Osteoblast (primary cell): ENCODE measurements at regions not wholly inside any gene's neighbourhood (a gene's known extent, or its start where the extent isn't known, plus 50 kb on each side); places are given as distances from the start of the nearest gene placed in this dataset.

Source experiments
- DNase-seq: peaks from one replicate; pipeline ENCODE4 v3.0.0; 2011; ENCODE audit warnings: low spot score, mixed read lengths; ENCODE audit not compliant: insufficient read length; ENCODE audit errors: missing footprints
- H2AFZ ChIP-seq: 2 replicates; pipeline ENCODE4 v1.6.0; 2011; ENCODE audit warnings: mild to moderate bottlenecking, low read length
- H3K27ac ChIP-seq: 2 replicates; pipeline ENCODE4 v1.5.1; 2011; ENCODE audit warnings: mild to moderate bottlenecking, low read depth, low read length, moderate library complexity
- H3K27me3 ChIP-seq: 2 replicates; pipeline ENCODE4 v1.6.0; 2012; ENCODE audit warnings: mild to moderate bottlenecking, control low read depth, inconsistent platforms, low read length, moderate library complexity; ENCODE audit not compliant: insufficient read depth
- H3K36me3 ChIP-seq: 2 replicates; pipeline ENCODE4 v1.5.1; 2011; ENCODE audit warnings: mild to moderate bottlenecking, low read length, control low read depth, moderate library complexity; ENCODE audit not compliant: insufficient read depth
- H3K4me1 ChIP-seq: 2 replicates; pipeline ENCODE4 v1.5.1; 2011; ENCODE audit warnings: mild to moderate bottlenecking, low read length, control low read depth, moderate library complexity; ENCODE audit not compliant: insufficient read depth
- H3K4me2 ChIP-seq: 2 replicates; pipeline ENCODE4 v1.6.0; 2011; ENCODE audit warnings: mild to moderate bottlenecking, low read length; ENCODE audit not compliant: insufficient read depth
- H3K4me3 ChIP-seq: fragments of 200-600 bp; sonication (generic); 3 replicates; pipeline ENCODE4 v1.5.1; 2012; ENCODE audit warnings: mild to moderate bottlenecking, low read length, inconsistent platforms; ENCODE audit not compliant: insufficient read depth
- H3K79me2 ChIP-seq: 2 replicates; pipeline ENCODE4 v1.6.0; 2012; ENCODE audit warnings: mild to moderate bottlenecking, low read length, control low read depth, inconsistent platforms; ENCODE audit not compliant: insufficient read depth
- H3K9me3 ChIP-seq: 2 replicates; pipeline ENCODE4 v1.5.1; 2011; ENCODE audit warnings: low read depth, low read length, control low read depth
- H4K20me1 ChIP-seq: 2 replicates; pipeline ENCODE4 v1.6.0; 2012; ENCODE audit warnings: mild to moderate bottlenecking, low read length, control low read depth; ENCODE audit not compliant: insufficient read depth
- TF ChIP-seq, protein P1 (sequence below): IDR thresholded peaks from 2 replicates; pipeline ENCODE4 v1.5.1; 2011; ENCODE audit warnings: mild to moderate bottlenecking, low read depth, low read length, moderate library complexity; ENCODE audit errors: extremely low read depth

DNA sequence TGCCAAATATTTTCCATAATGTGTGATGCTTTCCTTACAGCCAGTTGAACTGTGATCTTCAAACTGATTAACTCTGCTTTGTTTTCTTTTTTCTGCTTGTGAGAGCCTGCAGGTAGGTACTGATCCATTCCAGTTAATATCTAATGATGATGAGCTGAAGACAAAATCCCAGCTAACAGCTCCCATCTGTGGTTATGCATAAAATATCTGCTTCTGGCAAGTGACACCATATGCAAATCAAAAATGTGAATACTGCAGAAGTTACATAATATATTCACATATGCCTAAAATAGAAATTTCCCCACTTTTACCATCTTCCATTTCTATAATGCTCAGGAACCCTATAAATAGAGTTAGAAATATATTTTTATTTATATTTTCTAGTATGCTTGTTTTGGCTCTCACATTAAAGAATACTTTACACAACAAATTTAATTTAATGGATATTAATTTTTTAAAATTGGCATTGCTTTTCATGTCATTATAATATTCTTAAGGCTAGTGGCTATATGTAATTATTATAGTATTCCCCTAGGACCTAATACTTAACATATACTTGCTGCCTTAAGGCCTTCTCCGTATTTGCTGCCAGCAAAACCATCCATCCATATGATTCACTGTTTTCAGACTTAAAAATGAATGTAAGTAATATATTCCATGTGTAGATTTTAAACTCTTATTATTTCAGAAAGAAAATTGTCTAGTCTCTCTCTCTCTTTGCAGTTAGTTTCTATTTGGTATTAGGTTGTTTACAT is 83.8 kb downstream of the CCER1 start:
- Histone ChIP-seq H3K36me3 (no peaks in the 10 kb centered on the region), H3K9me3 (no peaks in the 10 kb centered on the region), H3K4me1 (no peaks in the 10 kb centered on the region), H3K27me3 (no peaks in the 10 kb centered on the region), H3K4me2 (no peak overlapping the region), H2AFZ (no peak overlapping the region), H3K79me2 (no peaks in the 10 kb centered on the region), H3K4me3 (no peak overlapping the region), H3K27ac (no peak overlapping the region), H4K20me1 (no peaks in the 10 kb centered on the region)
- no peak for DNase-seq
- TF ChIP-seq, protein P1, sequence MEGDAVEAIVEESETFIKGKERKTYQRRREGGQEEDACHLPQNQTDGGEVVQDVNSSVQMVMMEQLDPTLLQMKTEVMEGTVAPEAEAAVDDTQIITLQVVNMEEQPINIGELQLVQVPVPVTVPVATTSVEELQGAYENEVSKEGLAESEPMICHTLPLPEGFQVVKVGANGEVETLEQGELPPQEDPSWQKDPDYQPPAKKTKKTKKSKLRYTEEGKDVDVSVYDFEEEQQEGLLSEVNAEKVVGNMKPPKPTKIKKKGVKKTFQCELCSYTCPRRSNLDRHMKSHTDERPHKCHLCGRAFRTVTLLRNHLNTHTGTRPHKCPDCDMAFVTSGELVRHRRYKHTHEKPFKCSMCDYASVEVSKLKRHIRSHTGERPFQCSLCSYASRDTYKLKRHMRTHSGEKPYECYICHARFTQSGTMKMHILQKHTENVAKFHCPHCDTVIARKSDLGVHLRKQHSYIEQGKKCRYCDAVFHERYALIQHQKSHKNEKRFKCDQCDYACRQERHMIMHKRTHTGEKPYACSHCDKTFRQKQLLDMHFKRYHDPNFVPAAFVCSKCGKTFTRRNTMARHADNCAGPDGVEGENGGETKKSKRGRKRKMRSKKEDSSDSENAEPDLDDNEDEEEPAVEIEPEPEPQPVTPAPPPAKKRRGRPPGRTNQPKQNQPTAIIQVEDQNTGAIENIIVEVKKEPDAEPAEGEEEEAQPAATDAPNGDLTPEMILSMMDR: no peak

DNA sequence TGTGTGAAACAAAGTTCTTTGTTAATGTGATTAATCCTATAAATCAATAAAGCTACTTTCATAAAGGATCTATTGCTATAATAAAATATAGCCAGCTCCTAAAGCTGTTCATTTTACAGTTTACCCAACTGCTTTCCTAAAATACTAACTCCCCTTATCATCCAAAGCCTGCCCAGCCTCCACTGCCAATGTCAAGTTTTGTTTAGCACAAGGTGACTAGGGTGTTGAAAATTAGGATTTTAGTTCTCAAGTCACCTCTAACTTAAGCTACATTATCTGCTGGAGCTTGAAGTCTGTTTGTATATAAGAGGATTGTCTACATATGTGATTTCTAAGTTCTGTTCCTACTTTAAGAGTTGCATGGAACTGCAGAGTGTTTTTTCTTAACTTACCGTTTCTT is 86.3 kb downstream of the CCER1 start:
- no peak for DNase-seq
- Histone ChIP-seq H4K20me1 (no peaks in the 10 kb centered on the region), H3K4me2 (no peak overlapping the region)

DNA sequence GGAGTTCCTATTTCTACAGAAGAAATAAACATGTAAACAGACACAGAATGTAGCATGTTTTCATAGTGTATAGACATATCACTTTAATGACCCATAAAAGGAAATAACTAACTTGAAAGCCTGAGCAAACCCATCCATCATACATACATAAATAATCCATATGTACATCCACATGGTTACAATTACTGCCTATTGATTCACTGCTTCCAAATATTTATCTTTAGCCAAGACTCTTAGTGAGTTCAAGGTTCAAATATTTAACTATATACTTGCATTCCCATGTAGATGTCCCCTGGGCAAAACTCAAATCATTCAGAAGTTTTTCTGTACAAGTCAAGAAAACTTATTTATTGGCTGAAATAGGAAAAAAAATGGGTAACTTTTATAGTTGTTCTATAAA is 95.4 kb downstream of the CCER1 start:
- H3K36me3 ChIP-seq: no peaks in the 10 kb centered on the region
- H2AFZ ChIP-seq: no peak overlapping the region
- peaks cover under 1% of the 10 kb centered on the region for H3K4me1 ChIP-seq
- DNase-seq: no peak
- no peak overlapping the region for H3K4me3 ChIP-seq
- no peaks in the 10 kb centered on the region for H3K27me3 ChIP-seq
- H3K9me3 ChIP-seq: no peaks in the 10 kb centered on the region
- H3K4me2 ChIP-seq: no peak overlapping the region
- no peaks in the 10 kb centered on the region for H4K20me1 ChIP-seq
- TF ChIP-seq, protein P1: no peak
- no peak overlapping the region for H3K27ac ChIP-seq
- no peaks in the 10 kb centered on the region for H3K79me2 ChIP-seq

More for the DNA sequence above, 86.3 kb downstream of the CCER1 start:
- no peak overlapping the region for H3K4me3 ChIP-seq
- no peaks in the 10 kb centered on the region for H3K36me3 ChIP-seq
- H3K9me3 ChIP-seq: no peaks in the 10 kb centered on the region
- H2AFZ ChIP-seq: no peak overlapping the region
- TF ChIP-seq, protein P1: no peak
- no peaks in the 10 kb centered on the region for H3K4me1 ChIP-seq
- no peak overlapping the region for H3K27ac ChIP-seq
- H3K79me2 ChIP-seq: no peaks in the 10 kb centered on the region
- H3K27me3 ChIP-seq: no peaks in the 10 kb centered on the region

DNA sequence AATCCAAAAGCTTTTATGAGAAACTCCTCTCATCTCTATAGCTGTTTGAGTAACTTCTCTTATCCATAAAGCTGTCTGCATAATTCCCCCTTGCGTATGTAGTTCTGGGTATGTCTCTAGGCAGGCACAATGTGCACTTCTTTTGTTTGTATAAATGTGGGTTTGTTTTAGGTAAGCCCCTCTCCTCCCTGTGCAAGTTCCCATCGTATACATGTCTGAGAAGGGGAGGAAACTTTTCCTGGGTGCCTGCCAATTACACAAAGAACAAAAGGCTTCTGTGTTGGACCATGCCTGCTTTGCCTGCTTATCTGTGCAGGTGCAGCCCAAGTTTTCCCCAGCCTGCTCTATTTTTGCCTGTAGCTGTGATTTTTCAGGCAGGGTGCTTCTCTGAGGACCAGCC is 96.7 kb downstream of the CCER1 start:
- Histone ChIP-seq H3K9me3 (no peaks in the 10 kb centered on the region), H4K20me1 (no peaks in the 10 kb centered on the region), H3K79me2 (no peaks in the 10 kb centered on the region), H3K27ac (no peak overlapping the region), H3K4me1 (peaks cover 4% of the 10 kb centered on the region), H3K4me3 (no peak overlapping the region), H3K4me2 (no peak overlapping the region), H3K36me3 (no peaks in the 10 kb centered on the region), H2AFZ (no peak overlapping the region), H3K27me3 (no peaks in the 10 kb centered on the region)
- TF ChIP-seq, protein P1: no peak
- DNase-seq: no peak
